SU-DHL-6 (cell line): ENCODE measurements at regions not wholly inside any gene's neighbourhood (a gene's known extent, or its start where the extent isn't known, plus 50 kb on each side); places are given as distances from the start of the nearest gene placed in this dataset.

ENCODE experiments used
- CTCF ChIP-seq: fragments of 200-600 bp; sonication (generic); IDR thresholded peaks from one replicate; pipeline ENCODE4 v1.5.1; 2017; ENCODE audit warnings: antibody characterized with exemption, mild to moderate bottlenecking, low read length, moderate library complexity; ENCODE audit not compliant: insufficient read depth, poor library complexity, severe bottlenecking
- EZH2phosphoT487 ChIP-seq: fragments of 200-600 bp; sonication (generic), shearing (Covaris generic); conservative IDR thresholded peaks from 2 replicates; pipeline ENCODE4 v1.6.1; 2018; ENCODE audit warnings: mild to moderate bottlenecking, antibody characterized with exemption, low read length, moderate library complexity, mixed read lengths

- TF ChIP-seq CTCF (no peak), EZH2phosphoT487 (no peak)
These were observed 134.4 kb upstream of the STMND1 start for GRCh38 chr6:16967470-16967817.
